GM12878 (cell line): ENCODE measurements at regions not wholly inside any gene's neighbourhood (a gene's known extent, or its start where the extent isn't known, plus 50 kb on each side); places are given as distances from the start of the nearest gene placed in this dataset.

Source experiments
- ATAC-seq: fragments of 200-7000 bp; cut with Tn5 transposase; 3 replicates; pipeline ENCODE4 v1.9.1; 2020; ENCODE audit warnings: mild to moderate bottlenecking, moderate library complexity
- BruUV-seq: library from RNA; stranded (reverse); fragments of 400-500 nt; replicated peaks from 2 replicates; lab custom pipeline; 2021; lab: Mats Ljungman, UMichigan
- CTCF ChIA-PET: fragments of 300-600 bp; sonication (Branson Sonifier 250); formaldehyde crosslinking; extraction: SDS; loops from one replicate; lab custom pipeline; 2021; ENCODE audit warnings: inconsistent platforms; lab: Yijun Ruan, JAX
- POLR2A ChIA-PET: fragments of 350-600 bp; formaldehyde crosslinking; extraction: SDS; loops from one replicate; lab custom pipeline; 2021; ENCODE audit warnings: inconsistent platforms; lab: Charles Lee
- RAD21 ChIA-PET: fragments of 300-600 bp; sonication (Branson Sonifier 250); formaldehyde crosslinking; loops from one replicate; lab custom pipeline; 2023; ENCODE audit warnings: antibody characterized with exemption; ENCODE audit not compliant: unreplicated experiment; lab: Charles Lee
- SMC1A ChIA-PET: fragments of 300-600 bp; sonication (Branson Sonifier 250); formaldehyde crosslinking; loops from one replicate; lab custom pipeline; 2023; ENCODE audit not compliant: unreplicated experiment, uncharacterized antibody; lab: Charles Lee
- DNase-seq: peaks from one replicate; pipeline ENCODE4 v3.0.0-alpha.2; 2011; ENCODE audit warnings: low read depth, low spot score
- FAIRE-seq: peaks from 3 replicates; lab custom pipeline; 2011; peaks lifted over from hg19 to GRCh38; lab: Jason Lieb, UNC
- H2AFZ ChIP-seq: 2 replicates; pipeline ENCODE4 v1.6.0; 2011; ENCODE audit warnings: low read depth, low read length, control low read depth; ENCODE audit not compliant: control insufficient read depth
- H3K27ac ChIP-seq: 2 replicates; pipeline ENCODE4 v1.5.1; 2011; ENCODE audit warnings: control low read depth; ENCODE audit not compliant: control insufficient read depth, insufficient read depth
- H3K27me3 ChIP-seq, 2 experiments: replicated peaks in 1 of 2; 2 replicates each; pipeline versions ENCODE4 v1.6.0 to v1.6.1; 2011; ENCODE audit warnings: low read length in 1 of 2; ENCODE audit not compliant: control insufficient read depth in 2 of 2, insufficient read depth in 2 of 2
- H3K36me3 ChIP-seq, 2 experiments: 2 replicates each; pipeline ENCODE4 v1.5.1; 2011; ENCODE audit warnings: low read length in 1 of 2; ENCODE audit not compliant: control insufficient read depth in 2 of 2, insufficient read depth in 2 of 2
- H3K4me1 ChIP-seq: 2 replicates; pipeline ENCODE4 v1.6.1; 2011; ENCODE audit warnings: mild to moderate bottlenecking, low read length, moderate library complexity, mixed read lengths; ENCODE audit not compliant: control insufficient read depth, insufficient read depth
- H3K4me2 ChIP-seq: 2 replicates; pipeline ENCODE4 v1.6.0; 2011; ENCODE audit warnings: control low read depth; ENCODE audit not compliant: control insufficient read depth, insufficient read depth
- H3K4me3 ChIP-seq: fragments of 200-600 bp; sonication (generic); 2 replicates; pipeline ENCODE4 v1.5.1; 2016
- H3K79me2 ChIP-seq: 2 replicates; pipeline ENCODE4 v1.6.0; 2011; ENCODE audit warnings: low read length; ENCODE audit not compliant: control insufficient read depth, insufficient read depth
- H3K9ac ChIP-seq: 2 replicates; pipeline ENCODE4 v1.8.0; 2011; ENCODE audit warnings: low read length, control low read depth, mixed read lengths; ENCODE audit not compliant: control insufficient read depth, insufficient read depth
- H3K9me3 ChIP-seq: replicated peaks from 3 replicates; pipeline ENCODE4 v1.5.1; 2011; ENCODE audit warnings: mild to moderate bottlenecking, low read length; ENCODE audit not compliant: control insufficient read depth, insufficient read depth
- H4K20me1 ChIP-seq: 2 replicates; pipeline ENCODE4 v1.6.0; 2011; ENCODE audit not compliant: control insufficient read depth, insufficient read depth
- CEBPB ChIP-seq, 2 experiments: fragments of 150-350 bp in 1 of 2; IDR thresholded peaks; 2 replicates each; pipeline ENCODE4 v1.6.1; 2012 to 2014; ENCODE audit warnings: low read depth in 2 of 2, low read length in 2 of 2, borderline replicate concordance in 1 of 2, inconsistent platforms in 1 of 2
- CHD4 ChIP-seq: fragments of 200-600 bp; sonication (generic); IDR thresholded peaks from 2 replicates; pipeline ENCODE4 v1.6.1; 2016; ENCODE audit warnings: mild to moderate bottlenecking
- MYC ChIP-seq: IDR thresholded peaks from 2 replicates; pipeline ENCODE4 v1.6.1; 2011; ENCODE audit warnings: mild to moderate bottlenecking, low read length, moderate library complexity, inconsistent platforms; ENCODE audit not compliant: insufficient read depth, insufficient replicate concordance, insufficient read length, severe bottlenecking
- NBN ChIP-seq: fragments of 450-650 bp; IDR thresholded peaks from 2 replicates; pipeline ENCODE4 v1.6.1; 2016
- PML ChIP-seq: IDR thresholded peaks from 2 replicates; pipeline ENCODE4 v1.6.1; 2012; ENCODE audit warnings: low read length, inconsistent platforms
- RFX5 ChIP-seq: IDR thresholded peaks from 2 replicates; pipeline ENCODE4 v1.6.1; 2011; ENCODE audit warnings: low read depth, low read length, improper control_type of control experiment
- SMARCA5 ChIP-seq: fragments of 450-650 bp; IDR thresholded peaks from 2 replicates; pipeline ENCODE4 v1.6.1; 2017; ENCODE audit warnings: mild to moderate bottlenecking
- SRF ChIP-seq, 2 experiments: IDR thresholded peaks; 2 replicates each; pipeline ENCODE4 v1.6.1; 2011; ENCODE audit warnings: low read depth in 2 of 2, low read length in 2 of 2, mild to moderate bottlenecking in 1 of 2, moderate library complexity in 1 of 2
- TCF3 ChIP-seq: IDR thresholded peaks from 2 replicates; pipeline ENCODE4 v1.6.1; 2012; ENCODE audit warnings: low read depth, mild to moderate bottlenecking, low read length, borderline replicate concordance; ENCODE audit not compliant: insufficient read depth
- WGBS: methylation state at CpG from one replicate; pipeline ENCODE4 v1.1.6; 2016; ENCODE audit warnings: low lambda C conversion rate; ENCODE audit not compliant: insufficient replicate concordance, insufficient coverage; ENCODE audit errors: missing lambda C conversion rate; 5-methylcytosine and 5-hydroxymethylcytosine counted together
- in situ Hi-C: fragments of 300-500 bp; cut with MboI; formaldehyde crosslinking; loops from 9 replicates; pipeline ENCODE4 v1.14.3; 2018; ENCODE audit warnings: mixed read lengths
- intact Hi-C: fragments of 100-400 bp; cut with micrococcal nuclease; formaldehyde crosslinking; loops from one replicate; pipeline ENCODE4 v1.14.2; 2022; ENCODE audit not compliant: unreplicated experiment
- TF ChIP-seq, protein P1 (sequence below): fragments of 450-650 bp; IDR thresholded peaks from 2 replicates; pipeline ENCODE4 v1.6.1; 2018; ENCODE audit warnings: mild to moderate bottlenecking, low read depth, moderate library complexity; ENCODE audit not compliant: partially characterized antibody
- TF ChIP-seq, protein P2 (sequence below): IDR thresholded peaks from 2 replicates; pipeline ENCODE4 v1.6.1; 2012; ENCODE audit warnings: low read depth, low read length, improper control_type of control experiment
- TF ChIP-seq, protein P3 (sequence below): fragments of 450-650 bp; IDR thresholded peaks from 2 replicates; pipeline ENCODE4 v1.6.1; 2017; ENCODE audit warnings: mild to moderate bottlenecking

DNA sequence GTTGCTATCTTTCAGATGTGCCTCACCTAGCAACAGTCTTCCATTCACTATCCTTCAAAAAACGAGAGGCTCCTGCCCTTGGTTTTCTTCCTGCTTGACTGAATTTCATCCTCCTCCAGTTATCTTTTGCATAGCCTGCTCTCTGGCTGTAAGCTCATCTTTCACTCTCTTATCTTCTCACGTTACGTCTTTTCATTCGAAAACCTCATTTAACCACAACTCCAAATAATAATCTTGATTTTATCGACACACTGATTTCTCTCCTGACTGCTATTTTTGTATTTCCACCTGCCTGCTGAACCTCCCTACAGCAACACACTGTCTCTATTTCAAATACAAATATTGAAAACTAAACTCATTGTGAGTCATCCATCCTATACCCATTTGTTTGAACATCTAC lies 230.7 kb upstream of the TMC3 start:
- no peak for FAIRE-seq
- intact Hi-C loops = no loop called here
- no peak for ATAC-seq
- ChIA-PET SMC1A (no interaction called here), CTCF (no interaction called here), POLR2A (no interaction called here), RAD21 (no interaction called here)
- H2AFZ ChIP-seq = no peak overlapping the region
- H3K4me3 ChIP-seq = no peak overlapping the region
- H4K20me1 ChIP-seq = no peaks in the 10 kb centered on the region
- no peak for DNase-seq
- no peak overlapping the region for H3K9ac ChIP-seq
- H3K9me3 ChIP-seq = no peaks in the 10 kb centered on the region
- no TSS peak for BruUV-seq
- no peak overlapping the region for H3K27ac ChIP-seq
- WGBS = 21% methylated on average over 5 of the region's 5 CpGs
- no peaks in the 10 kb centered on the region for H3K79me2 ChIP-seq
- no peaks in the 10 kb centered on the region for H3K4me1 ChIP-seq
- H3K4me2 ChIP-seq = no peak overlapping the region
- TF ChIP-seq, protein P1, sequence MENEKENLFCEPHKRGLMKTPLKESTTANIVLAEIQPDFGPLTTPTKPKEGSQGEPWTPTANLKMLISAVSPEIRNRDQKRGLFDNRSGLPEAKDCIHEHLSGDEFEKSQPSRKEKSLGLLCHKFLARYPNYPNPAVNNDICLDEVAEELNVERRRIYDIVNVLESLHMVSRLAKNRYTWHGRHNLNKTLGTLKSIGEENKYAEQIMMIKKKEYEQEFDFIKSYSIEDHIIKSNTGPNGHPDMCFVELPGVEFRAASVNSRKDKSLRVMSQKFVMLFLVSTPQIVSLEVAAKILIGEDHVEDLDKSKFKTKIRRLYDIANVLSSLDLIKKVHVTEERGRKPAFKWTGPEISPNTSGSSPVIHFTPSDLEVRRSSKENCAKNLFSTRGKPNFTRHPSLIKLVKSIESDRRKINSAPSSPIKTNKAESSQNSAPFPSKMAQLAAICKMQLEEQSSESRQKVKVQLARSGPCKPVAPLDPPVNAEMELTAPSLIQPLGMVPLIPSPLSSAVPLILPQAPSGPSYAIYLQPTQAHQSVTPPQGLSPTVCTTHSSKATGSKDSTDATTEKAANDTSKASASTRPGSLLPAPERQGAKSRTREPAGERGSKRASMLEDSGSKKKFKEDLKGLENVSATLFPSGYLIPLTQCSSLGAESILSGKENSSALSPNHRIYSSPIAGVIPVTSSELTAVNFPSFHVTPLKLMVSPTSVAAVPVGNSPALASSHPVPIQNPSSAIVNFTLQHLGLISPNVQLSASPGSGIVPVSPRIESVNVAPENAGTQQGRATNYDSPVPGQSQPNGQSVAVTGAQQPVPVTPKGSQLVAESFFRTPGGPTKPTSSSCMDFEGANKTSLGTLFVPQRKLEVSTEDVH = no peak
- TF ChIP-seq RFX5 (no peak), PML (no peak), SRF (IDR thresholded peaks at IDR 0.05; ENCODE audit: low read depth in 2 of 2, low read length in 2 of 2) (no peak), SMARCA5 (no peak), TCF3 (no peak), CEBPB (IDR thresholded peaks at IDR 0.05; ENCODE audit: borderline replicate concordance in 1 of 2, low read depth in 2 of 2, low read length in 2 of 2) (no peak), CHD4 (no peak), MYC (no peak), NBN (no peak)
- TF ChIP-seq, protein P2, sequence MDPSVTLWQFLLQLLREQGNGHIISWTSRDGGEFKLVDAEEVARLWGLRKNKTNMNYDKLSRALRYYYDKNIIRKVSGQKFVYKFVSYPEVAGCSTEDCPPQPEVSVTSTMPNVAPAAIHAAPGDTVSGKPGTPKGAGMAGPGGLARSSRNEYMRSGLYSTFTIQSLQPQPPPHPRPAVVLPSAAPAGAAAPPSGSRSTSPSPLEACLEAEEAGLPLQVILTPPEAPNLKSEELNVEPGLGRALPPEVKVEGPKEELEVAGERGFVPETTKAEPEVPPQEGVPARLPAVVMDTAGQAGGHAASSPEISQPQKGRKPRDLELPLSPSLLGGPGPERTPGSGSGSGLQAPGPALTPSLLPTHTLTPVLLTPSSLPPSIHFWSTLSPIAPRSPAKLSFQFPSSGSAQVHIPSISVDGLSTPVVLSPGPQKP = no peak
- TF ChIP-seq, protein P3, sequence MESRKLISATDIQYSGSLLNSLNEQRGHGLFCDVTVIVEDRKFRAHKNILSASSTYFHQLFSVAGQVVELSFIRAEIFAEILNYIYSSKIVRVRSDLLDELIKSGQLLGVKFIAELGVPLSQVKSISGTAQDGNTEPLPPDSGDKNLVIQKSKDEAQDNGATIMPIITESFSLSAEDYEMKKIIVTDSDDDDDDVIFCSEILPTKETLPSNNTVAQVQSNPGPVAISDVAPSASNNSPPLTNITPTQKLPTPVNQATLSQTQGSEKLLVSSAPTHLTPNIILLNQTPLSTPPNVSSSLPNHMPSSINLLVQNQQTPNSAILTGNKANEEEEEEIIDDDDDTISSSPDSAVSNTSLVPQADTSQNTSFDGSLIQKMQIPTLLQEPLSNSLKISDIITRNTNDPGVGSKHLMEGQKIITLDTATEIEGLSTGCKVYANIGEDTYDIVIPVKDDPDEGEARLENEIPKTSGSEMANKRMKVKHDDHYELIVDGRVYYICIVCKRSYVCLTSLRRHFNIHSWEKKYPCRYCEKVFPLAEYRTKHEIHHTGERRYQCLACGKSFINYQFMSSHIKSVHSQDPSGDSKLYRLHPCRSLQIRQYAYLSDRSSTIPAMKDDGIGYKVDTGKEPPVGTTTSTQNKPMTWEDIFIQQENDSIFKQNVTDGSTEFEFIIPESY = no peak
- H3K27me3 ChIP-seq = no peaks in the 10 kb centered on the region
- no peaks in the 10 kb centered on the region for H3K36me3 ChIP-seq
- in situ Hi-C loops = no loop called here
